ENCODE measurements at regions not wholly inside any gene's neighbourhood (a gene's known extent, or its start where the extent isn't known, plus 50 kb on each side); places are given as distances from the start of the nearest gene placed in this dataset.

GRCh38 chr14:86402545-86402944 lies 872.6 kb downstream of the FLRT2 start:
- Histone ChIP-seq H3K4me3 (ENCODE audit: insufficient read depth, low read depth, low read length, poor library complexity, severe bottlenecking) (no peak overlapping the region), H3K27ac (ENCODE audit: insufficient read depth, low read length, poor library complexity, severe bottlenecking) (no peak overlapping the region), H3K36me3 (ENCODE audit: control insufficient read depth, insufficient read depth, low read length) (no peaks in the 10 kb centered on the region), H3K9me3 (ENCODE audit: control insufficient read depth, low read length) (no peaks in the 10 kb centered on the region), H3K27me3 (replicated peaks; ENCODE audit: control insufficient read depth, insufficient read depth, low read length, poor library complexity, severe bottlenecking) (no peaks in the 10 kb centered on the region), H3K4me1 (ENCODE audit: control insufficient read depth, insufficient read depth, low read length, poor library complexity, severe bottlenecking) (no peaks in the 10 kb centered on the region)
- no peak for DNase-seq

DNA sequence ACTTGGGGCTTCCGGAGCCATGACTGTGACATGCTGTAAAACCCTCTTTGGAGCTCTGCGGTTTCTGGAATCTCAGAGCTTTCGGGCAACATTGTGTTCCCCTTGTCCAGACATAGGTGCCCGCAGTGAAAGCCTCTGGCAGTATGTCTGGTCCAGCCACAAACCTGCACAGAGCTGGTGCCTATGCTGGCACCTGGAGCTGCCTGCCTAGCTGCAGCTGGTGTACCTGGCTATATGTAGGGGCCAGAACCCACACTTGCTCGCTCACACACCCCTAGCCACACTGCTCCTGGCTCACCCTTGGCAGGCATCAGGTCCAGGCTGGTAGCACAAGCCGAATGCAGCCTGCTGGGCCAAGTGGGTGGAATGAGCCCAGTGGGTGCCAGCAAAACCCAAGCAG lies 861.1 kb downstream of the FLRT2 start:
- Histone ChIP-seq H3K4me3 (ENCODE audit: insufficient read depth, low read depth, low read length, poor library complexity, severe bottlenecking) (no peak overlapping the region), H3K36me3 (ENCODE audit: control insufficient read depth, insufficient read depth, low read length) (no peaks in the 10 kb centered on the region), H3K9me3 (ENCODE audit: control insufficient read depth, low read length) (no peaks in the 10 kb centered on the region), H3K27me3 (replicated peaks; ENCODE audit: control insufficient read depth, insufficient read depth, low read length, poor library complexity, severe bottlenecking) (no peaks in the 10 kb centered on the region), H3K27ac (ENCODE audit: insufficient read depth, low read length, poor library complexity, severe bottlenecking) (no peak overlapping the region), H3K4me1 (ENCODE audit: control insufficient read depth, insufficient read depth, low read length, poor library complexity, severe bottlenecking) (no peaks in the 10 kb centered on the region)
- no peak for DNase-seq

DNA sequence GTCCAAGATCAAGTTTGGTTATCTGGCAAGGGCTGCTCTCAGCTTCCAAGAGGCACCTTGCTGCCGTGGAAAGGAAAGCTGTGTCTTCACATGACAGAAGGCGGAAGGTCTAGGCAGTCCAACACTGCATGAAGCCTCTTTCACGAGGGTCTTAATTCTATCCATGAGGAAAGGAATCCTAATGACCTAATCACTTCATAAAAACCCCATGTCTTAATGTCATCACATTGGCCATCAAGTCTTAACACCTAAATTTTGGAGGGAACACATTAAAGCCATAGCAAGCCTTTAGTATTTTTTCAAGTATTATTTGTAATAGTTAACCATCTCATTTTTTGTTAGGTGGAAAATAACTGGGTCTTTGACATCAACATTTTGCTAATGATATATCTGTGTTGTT lies 858.3 kb downstream of the FLRT2 start:
- Histone ChIP-seq H3K27me3 (replicated peaks; ENCODE audit: control insufficient read depth, insufficient read depth, low read length, poor library complexity, severe bottlenecking) (no peaks in the 10 kb centered on the region), H3K9me3 (ENCODE audit: control insufficient read depth, low read length) (no peaks in the 10 kb centered on the region), H3K27ac (ENCODE audit: insufficient read depth, low read length, poor library complexity, severe bottlenecking) (no peak overlapping the region), H3K36me3 (ENCODE audit: control insufficient read depth, insufficient read depth, low read length) (no peaks in the 10 kb centered on the region), H3K4me1 (ENCODE audit: control insufficient read depth, insufficient read depth, low read length, poor library complexity, severe bottlenecking) (no peaks in the 10 kb centered on the region), H3K4me3 (ENCODE audit: insufficient read depth, low read depth, low read length, poor library complexity, severe bottlenecking) (no peak overlapping the region)
- no peak for DNase-seq

DNA sequence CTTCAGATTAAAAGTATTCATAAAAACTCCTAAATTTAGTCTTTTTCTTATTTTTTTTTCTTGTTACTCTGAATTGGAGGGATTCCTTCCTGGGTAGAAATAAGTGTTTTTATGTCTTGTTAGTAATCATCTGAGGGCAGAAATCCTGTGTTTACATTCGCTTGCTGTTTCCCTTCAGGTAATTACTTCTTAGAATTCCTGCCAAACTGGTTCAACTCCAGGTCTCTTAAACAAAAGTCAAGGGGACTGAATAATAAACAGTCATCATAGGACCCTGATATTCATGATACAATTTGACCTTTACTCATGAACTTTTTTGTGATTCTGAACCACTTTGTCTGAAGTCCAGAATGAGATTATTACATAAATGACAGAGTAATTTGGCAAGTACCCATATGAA lies 843.9 kb downstream of the FLRT2 start:
- Histone ChIP-seq H3K36me3 (ENCODE audit: control insufficient read depth, insufficient read depth, low read length) (no peaks in the 10 kb centered on the region), H3K27me3 (replicated peaks; ENCODE audit: control insufficient read depth, insufficient read depth, low read length, poor library complexity, severe bottlenecking) (no peaks in the 10 kb centered on the region), H3K4me1 (ENCODE audit: control insufficient read depth, insufficient read depth, low read length, poor library complexity, severe bottlenecking) (no peaks in the 10 kb centered on the region), H3K9me3 (ENCODE audit: control insufficient read depth, low read length) (no peaks in the 10 kb centered on the region), H3K4me3 (ENCODE audit: insufficient read depth, low read depth, low read length, poor library complexity, severe bottlenecking) (no peak overlapping the region), H3K27ac (ENCODE audit: insufficient read depth, low read length, poor library complexity, severe bottlenecking) (no peak overlapping the region)
- no peak for DNase-seq

GRCh38 chr14:86372402-86372801 lies 842.5 kb downstream of the FLRT2 start:
- no peaks in the 10 kb centered on the region for H3K36me3 ChIP-seq (ENCODE audit: control insufficient read depth, insufficient read depth, low read length)
- no peaks in the 10 kb centered on the region for H3K4me1 ChIP-seq (ENCODE audit: control insufficient read depth, insufficient read depth, low read length, poor library complexity, severe bottlenecking)
- no peak overlapping the region for H3K27ac ChIP-seq (ENCODE audit: insufficient read depth, low read length, poor library complexity, severe bottlenecking)
- no peak for DNase-seq
- no peaks in the 10 kb centered on the region for H3K9me3 ChIP-seq (ENCODE audit: control insufficient read depth, low read length)
- no peaks in the 10 kb centered on the region for H3K27me3 ChIP-seq (replicated peaks; ENCODE audit: control insufficient read depth, insufficient read depth, low read length, poor library complexity, severe bottlenecking)
- H3K4me3 ChIP-seq (ENCODE audit: insufficient read depth, low read depth, low read length, poor library complexity, severe bottlenecking): no peak overlapping the region

GRCh38 chr14:86364634-86365033 lies 834.7 kb downstream of the FLRT2 start:
- no peaks in the 10 kb centered on the region for H3K36me3 ChIP-seq (ENCODE audit: control insufficient read depth, insufficient read depth, low read length)
- no peaks in the 10 kb centered on the region for H3K9me3 ChIP-seq (ENCODE audit: control insufficient read depth, low read length)
- no peak for DNase-seq
- no peaks in the 10 kb centered on the region for H3K4me1 ChIP-seq (ENCODE audit: control insufficient read depth, insufficient read depth, low read length, poor library complexity, severe bottlenecking)
- no peak overlapping the region for H3K27ac ChIP-seq (ENCODE audit: insufficient read depth, low read length, poor library complexity, severe bottlenecking)
- H3K27me3 ChIP-seq (replicated peaks; ENCODE audit: control insufficient read depth, insufficient read depth, low read length, poor library complexity, severe bottlenecking): no peaks in the 10 kb centered on the region
- H3K4me3 ChIP-seq (ENCODE audit: insufficient read depth, low read depth, low read length, poor library complexity, severe bottlenecking): no peak overlapping the region

DNA sequence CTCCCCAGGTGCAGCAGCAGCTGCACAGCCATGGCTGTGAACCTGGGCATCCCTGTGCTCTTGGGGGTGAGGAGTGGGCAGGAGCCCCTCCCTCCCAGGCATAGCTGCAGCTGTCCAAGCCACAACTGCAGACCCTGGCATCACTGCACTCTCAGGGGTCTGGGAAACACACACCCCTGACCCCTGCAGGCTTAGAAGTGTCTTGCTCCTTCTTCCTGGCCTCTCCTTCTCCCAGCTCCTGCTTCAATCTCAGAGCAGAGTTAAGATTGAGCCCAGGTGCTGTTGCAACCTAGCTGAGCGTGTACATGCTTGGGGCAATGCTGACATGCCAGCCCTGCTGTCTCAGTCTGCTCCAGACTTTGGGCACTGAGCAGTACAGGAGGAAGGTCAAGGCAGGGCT lies 833.6 kb downstream of the FLRT2 start:
- no peak overlapping the region for H3K4me3 ChIP-seq (ENCODE audit: insufficient read depth, low read depth, low read length, poor library complexity, severe bottlenecking)
- H3K27me3 ChIP-seq (replicated peaks; ENCODE audit: control insufficient read depth, insufficient read depth, low read length, poor library complexity, severe bottlenecking): no peaks in the 10 kb centered on the region
- no peaks in the 10 kb centered on the region for H3K4me1 ChIP-seq (ENCODE audit: control insufficient read depth, insufficient read depth, low read length, poor library complexity, severe bottlenecking)
- H3K9me3 ChIP-seq (ENCODE audit: control insufficient read depth, low read length): no peaks in the 10 kb centered on the region
- no peak for DNase-seq
- no peaks in the 10 kb centered on the region for H3K36me3 ChIP-seq (ENCODE audit: control insufficient read depth, insufficient read depth, low read length)
- H3K27ac ChIP-seq (ENCODE audit: insufficient read depth, low read length, poor library complexity, severe bottlenecking): no peak overlapping the region

DNA sequence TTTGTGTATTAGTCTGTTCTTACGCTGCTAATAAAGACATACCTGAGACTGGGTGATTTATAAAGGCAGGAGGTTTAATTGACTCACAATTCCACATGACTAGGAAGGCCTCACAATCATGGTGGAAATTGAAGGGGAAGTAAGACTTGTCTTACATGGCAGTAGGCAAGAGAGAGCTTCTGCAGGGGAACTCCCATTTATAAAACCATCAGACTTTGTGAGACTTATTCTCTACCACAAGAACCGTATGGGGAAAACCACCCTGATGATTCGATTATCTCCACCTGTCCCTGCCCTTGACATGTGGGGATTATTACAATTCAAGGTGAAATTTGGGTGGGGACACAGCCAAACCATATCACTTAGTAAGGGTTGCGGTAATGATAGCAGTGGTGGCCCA lies 833.1 kb downstream of the FLRT2 start:
- DNase-seq: no peak
- no peaks in the 10 kb centered on the region for H3K27me3 ChIP-seq (replicated peaks; ENCODE audit: control insufficient read depth, insufficient read depth, low read length, poor library complexity, severe bottlenecking)
- no peaks in the 10 kb centered on the region for H3K4me1 ChIP-seq (ENCODE audit: control insufficient read depth, insufficient read depth, low read length, poor library complexity, severe bottlenecking)
- no peaks in the 10 kb centered on the region for H3K9me3 ChIP-seq (ENCODE audit: control insufficient read depth, low read length)
- H3K36me3 ChIP-seq (ENCODE audit: control insufficient read depth, insufficient read depth, low read length): no peaks in the 10 kb centered on the region
- no peak overlapping the region for H3K4me3 ChIP-seq (ENCODE audit: insufficient read depth, low read depth, low read length, poor library complexity, severe bottlenecking)
- no peak overlapping the region for H3K27ac ChIP-seq (ENCODE audit: insufficient read depth, low read length, poor library complexity, severe bottlenecking)

DNA sequence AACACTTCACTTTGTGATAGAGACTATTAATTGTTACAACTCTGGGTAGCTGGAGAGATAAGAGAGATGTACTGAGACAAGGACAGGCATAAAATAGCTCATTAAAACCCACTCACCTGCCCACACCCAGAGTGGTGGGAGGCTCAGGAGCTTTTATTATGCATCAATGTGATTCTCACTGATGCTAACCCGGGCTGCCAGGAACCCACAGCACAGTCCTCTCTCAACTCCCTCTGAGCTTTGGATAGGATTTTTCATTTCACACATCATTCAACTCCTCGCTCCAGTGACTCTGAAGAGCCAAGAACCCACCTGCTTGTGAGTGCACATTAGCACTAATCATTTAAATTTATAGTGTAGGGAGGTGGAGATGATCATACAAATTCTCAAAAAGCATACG lies 827.9 kb downstream of the FLRT2 start:
- Histone ChIP-seq H3K4me1 (ENCODE audit: control insufficient read depth, insufficient read depth, low read length, poor library complexity, severe bottlenecking) (no peaks in the 10 kb centered on the region), H3K9me3 (ENCODE audit: control insufficient read depth, low read length) (peaks cover 4% of the 10 kb centered on the region), H3K27me3 (replicated peaks; ENCODE audit: control insufficient read depth, insufficient read depth, low read length, poor library complexity, severe bottlenecking) (no peaks in the 10 kb centered on the region), H3K4me3 (ENCODE audit: insufficient read depth, low read depth, low read length, poor library complexity, severe bottlenecking) (no peak overlapping the region), H3K36me3 (ENCODE audit: control insufficient read depth, insufficient read depth, low read length) (no peaks in the 10 kb centered on the region), H3K27ac (ENCODE audit: insufficient read depth, low read length, poor library complexity, severe bottlenecking) (no peak overlapping the region)
- DNase-seq: no peak

- DNase-seq: no peak
- Histone ChIP-seq H3K36me3 (ENCODE audit: control insufficient read depth, insufficient read depth, low read length) (no peaks in the 10 kb centered on the region), H3K27ac (ENCODE audit: insufficient read depth, low read length, poor library complexity, severe bottlenecking) (no peak overlapping the region), H3K27me3 (replicated peaks; ENCODE audit: control insufficient read depth, insufficient read depth, low read length, poor library complexity, severe bottlenecking) (no peaks in the 10 kb centered on the region), H3K4me3 (ENCODE audit: insufficient read depth, low read depth, low read length, poor library complexity, severe bottlenecking) (no peak overlapping the region), H3K9me3 (ENCODE audit: control insufficient read depth, low read length) (peaks cover 4% of the 10 kb centered on the region), H3K4me1 (ENCODE audit: control insufficient read depth, insufficient read depth, low read length, poor library complexity, severe bottlenecking) (no peaks in the 10 kb centered on the region)
These were observed 827.2 kb downstream of the FLRT2 start for GRCh38 chr14:86357119-86357518.

DNA sequence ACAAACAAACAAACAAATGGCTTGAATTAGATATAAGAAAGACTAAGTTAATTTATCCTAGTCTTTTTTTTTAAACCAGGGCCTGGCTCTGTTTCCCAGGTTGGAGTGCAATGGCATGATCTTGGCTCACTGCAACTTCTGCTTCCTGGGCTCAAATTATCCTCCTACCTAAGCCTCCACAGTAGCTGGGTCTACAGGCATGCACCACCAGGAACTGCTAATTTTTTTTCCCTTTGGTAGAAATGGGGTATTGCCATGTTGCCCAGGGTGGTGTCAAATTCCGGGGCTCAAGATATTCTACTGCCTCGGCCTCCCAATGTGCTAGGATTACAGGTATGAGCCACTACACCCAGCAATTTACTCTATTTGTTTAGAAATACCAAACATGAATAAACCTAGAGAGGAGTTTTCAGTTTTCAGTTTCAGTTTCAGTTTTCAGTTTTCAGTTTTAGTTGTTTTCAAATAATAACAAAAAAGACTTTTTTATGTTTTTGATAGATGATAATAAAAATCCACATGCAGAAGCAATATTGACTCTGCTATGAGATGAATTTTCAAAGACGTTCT lies 817.0 kb downstream of the FLRT2 start:
- Histone ChIP-seq H3K4me3 (ENCODE audit: insufficient read depth, low read depth, low read length, poor library complexity, severe bottlenecking) (no peak overlapping the region), H3K27ac (ENCODE audit: insufficient read depth, low read length, poor library complexity, severe bottlenecking) (no peak overlapping the region)
- no peak for DNase-seq

More for the DNA sequence above, 817.0 kb downstream of the FLRT2 start:
- no peaks in the 10 kb centered on the region for H3K4me1 ChIP-seq (ENCODE audit: control insufficient read depth, insufficient read depth, low read length, poor library complexity, severe bottlenecking)
- H3K9me3 ChIP-seq (ENCODE audit: control insufficient read depth, low read length): no peaks in the 10 kb centered on the region
- H3K36me3 ChIP-seq (ENCODE audit: control insufficient read depth, insufficient read depth, low read length): no peaks in the 10 kb centered on the region
- H3K27me3 ChIP-seq (replicated peaks; ENCODE audit: control insufficient read depth, insufficient read depth, low read length, poor library complexity, severe bottlenecking): no peaks in the 10 kb centered on the region
